ENCODE measurements at regions not wholly inside any gene's neighbourhood (a gene's known extent, or its start where the extent isn't known, plus 50 kb on each side); places are given as distances from the start of the nearest gene placed in this dataset.

GRCh38 chr15:29379647-29380046 is 110.0 kb upstream of the NSMCE3 start:
- no peak for DNase-seq (ENCODE audit: extremely low read depth, low read depth)
- TF ChIP-seq, protein P1, sequence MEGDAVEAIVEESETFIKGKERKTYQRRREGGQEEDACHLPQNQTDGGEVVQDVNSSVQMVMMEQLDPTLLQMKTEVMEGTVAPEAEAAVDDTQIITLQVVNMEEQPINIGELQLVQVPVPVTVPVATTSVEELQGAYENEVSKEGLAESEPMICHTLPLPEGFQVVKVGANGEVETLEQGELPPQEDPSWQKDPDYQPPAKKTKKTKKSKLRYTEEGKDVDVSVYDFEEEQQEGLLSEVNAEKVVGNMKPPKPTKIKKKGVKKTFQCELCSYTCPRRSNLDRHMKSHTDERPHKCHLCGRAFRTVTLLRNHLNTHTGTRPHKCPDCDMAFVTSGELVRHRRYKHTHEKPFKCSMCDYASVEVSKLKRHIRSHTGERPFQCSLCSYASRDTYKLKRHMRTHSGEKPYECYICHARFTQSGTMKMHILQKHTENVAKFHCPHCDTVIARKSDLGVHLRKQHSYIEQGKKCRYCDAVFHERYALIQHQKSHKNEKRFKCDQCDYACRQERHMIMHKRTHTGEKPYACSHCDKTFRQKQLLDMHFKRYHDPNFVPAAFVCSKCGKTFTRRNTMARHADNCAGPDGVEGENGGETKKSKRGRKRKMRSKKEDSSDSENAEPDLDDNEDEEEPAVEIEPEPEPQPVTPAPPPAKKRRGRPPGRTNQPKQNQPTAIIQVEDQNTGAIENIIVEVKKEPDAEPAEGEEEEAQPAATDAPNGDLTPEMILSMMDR (IDR thresholded peaks at IDR 0.05; ENCODE audit: low read depth, low read length): no peak

DNA sequence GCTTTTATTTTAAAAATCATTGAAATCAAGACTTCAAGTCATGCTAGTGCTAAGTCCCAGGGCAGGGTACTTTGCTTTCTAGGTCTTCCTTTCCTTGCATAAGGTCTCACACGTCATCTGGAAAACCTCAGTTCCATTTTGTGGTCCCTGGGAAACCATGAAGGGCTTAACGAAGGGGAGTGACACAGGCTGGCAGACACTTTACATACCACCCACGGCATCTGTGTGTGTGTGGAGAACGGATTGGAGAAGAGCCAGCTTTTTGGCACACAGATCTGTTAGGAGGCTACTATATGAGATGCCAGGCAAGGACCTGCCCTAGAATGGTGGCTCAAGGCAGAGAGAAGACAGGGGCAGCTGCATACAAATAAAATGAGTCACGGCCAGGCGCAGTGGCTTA is 107.5 kb upstream of the NSMCE3 start:
- no peak for DNase-seq (ENCODE audit: extremely low read depth, low read depth)
- TF ChIP-seq, protein P1 (IDR thresholded peaks at IDR 0.05; ENCODE audit: low read depth, low read length): no peak

DNA sequence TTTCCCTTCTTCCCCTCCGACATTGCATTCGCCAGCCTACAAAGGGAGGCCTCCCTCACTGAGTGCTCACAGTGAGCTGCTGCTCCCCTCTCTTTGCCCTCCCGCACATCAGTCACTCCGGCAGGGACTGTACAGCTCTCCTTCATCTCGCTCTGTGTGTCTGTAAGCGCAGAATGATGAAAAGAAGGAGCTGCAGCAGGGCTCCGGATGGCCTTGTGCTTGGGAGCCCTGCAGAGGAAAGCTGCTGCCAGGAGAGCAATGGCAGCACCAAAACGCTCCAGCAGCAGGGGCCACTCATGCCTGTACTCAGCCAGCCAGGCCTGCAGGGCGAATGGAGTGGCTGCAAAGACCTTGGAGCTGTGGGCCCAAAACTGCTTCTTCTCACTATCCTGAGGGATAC is 107.0 kb upstream of the NSMCE3 start:
- DNase-seq (ENCODE audit: extremely low read depth, low read depth): no peak
- TF ChIP-seq, protein P1 (IDR thresholded peaks at IDR 0.05; ENCODE audit: low read depth, low read length): no peak

DNA sequence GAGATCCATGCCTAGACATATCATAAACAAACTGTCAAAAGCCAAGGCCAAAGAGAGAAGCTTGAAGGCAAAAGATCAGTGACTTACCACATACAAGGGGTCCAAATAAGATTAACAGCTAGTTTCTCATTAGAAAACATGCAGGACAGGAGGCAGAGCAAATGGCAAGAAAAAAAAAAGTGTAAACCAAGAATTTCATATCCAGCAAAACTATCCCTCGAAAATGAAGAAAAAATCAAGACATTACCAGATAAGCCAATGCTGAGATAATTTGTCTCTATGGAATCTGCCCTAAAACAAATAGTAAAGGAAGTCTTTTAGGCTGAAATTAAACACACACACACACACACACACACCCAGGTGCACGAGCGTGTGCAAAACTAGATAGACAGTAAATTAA is 99.6 kb upstream of the NSMCE3 start:
- no peak for DNase-seq (ENCODE audit: extremely low read depth, low read depth)
- TF ChIP-seq, protein P1 (IDR thresholded peaks at IDR 0.05; ENCODE audit: low read depth, low read length): no peak

GRCh38 chr15:29364426-29365078 is 94.9 kb upstream of the NSMCE3 start:
- TF ChIP-seq, protein P1 (IDR thresholded peaks at IDR 0.05; ENCODE audit: low read depth, low read length): no peak
- no peak for DNase-seq (ENCODE audit: extremely low read depth, low read depth)

- TF ChIP-seq, protein P1 (IDR thresholded peaks at IDR 0.05; ENCODE audit: low read depth, low read length): no peak
- DNase-seq (ENCODE audit: extremely low read depth, low read depth): no peak
Measured at GRCh38 chr15:29361560-29361959, 91.9 kb upstream of the NSMCE3 start.

- DNase-seq (ENCODE audit: extremely low read depth, low read depth): no peak
- TF ChIP-seq, protein P1 (IDR thresholded peaks at IDR 0.05; ENCODE audit: low read depth, low read length): no peak
Measured at GRCh38 chr15:29360152-29360551, 90.5 kb upstream of the NSMCE3 start.

Measured in AG09319 (cell line).